COR-L47 (cell line): ENCODE measurements at regions not wholly inside any gene's neighbourhood (a gene's known extent, or its start where the extent isn't known, plus 50 kb on each side); places are given as distances from the start of the nearest gene placed in this dataset.
"Not testable (repeated sequence)": the region's sequence is repeated elsewhere in the genome, so short reads cannot be mapped to it uniquely, and the experiment has no call there.

Experiments
- DNase-seq: peaks from one replicate; lab custom pipeline; 2025; lab: John Stamatoyannopoulos, UW

GRCh38 chr11:122022646-122023045 is 93.4 kb downstream of the BLID start:
- no peak for DNase-seq

- DNase-seq = no peak
Measured at GRCh38 chr11:122020902-122021301, 95.1 kb downstream of the BLID start.

- DNase-seq = no peak
Measured at GRCh38 chr11:122019908-122020694, 95.9 kb downstream of the BLID start.

GRCh38 chr11:122007601-122008071 is 108.4 kb downstream of the BLID start:
- DNase-seq = no peak

- DNase-seq = no peak
Measured at GRCh38 chr11:122004446-122004845, 111.6 kb downstream of the BLID start.

GRCh38 chr11:122002926-122003325 is 113.1 kb downstream of the BLID start:
- no peak for DNase-seq

GRCh38 chr11:122002047-122002446 is 114.0 kb downstream of the BLID start:
- DNase-seq = no peak

GRCh38 chr11:121999651-122000050 is 116.4 kb downstream of the BLID start:
- no peak for DNase-seq

GRCh38 chr11:121996574-121996973 is 119.4 kb downstream of the BLID start:
- DNase-seq = no peak

- DNase-seq = no peak
Measured at GRCh38 chr11:121983901-121984300, 132.1 kb downstream of the BLID start.

- DNase-seq = not testable (repeated sequence)
Measured at GRCh38 chr11:121977914-121978313, 138.1 kb downstream of the BLID start.

- DNase-seq = no peak
Measured at GRCh38 chr11:121968638-121969037, 147.4 kb downstream of the BLID start.

GRCh38 chr11:121967131-121967704 is 148.8 kb downstream of the BLID start:
- DNase-seq = no peak

GRCh38 chr11:121965330-121965729 is 150.7 kb downstream of the BLID start:
- DNase-seq = no peak

- DNase-seq = no peak
Measured at GRCh38 chr11:121964591-121964990, 151.4 kb downstream of the BLID start.

GRCh38 chr11:121963846-121964245 is 152.2 kb downstream of the BLID start:
- DNase-seq = not testable (repeated sequence)

- DNase-seq = no peak
Measured at GRCh38 chr11:121961321-121961801, 154.7 kb downstream of the BLID start.

- no peak for DNase-seq
Measured at GRCh38 chr11:121958971-121959325, 157.1 kb downstream of the BLID start.

GRCh38 chr11:121958323-121958970 is 157.6 kb downstream of the BLID start:
- no peak for DNase-seq

- no peak for DNase-seq
Measured at GRCh38 chr11:121953122-121953521, 162.9 kb downstream of the BLID start.

GRCh38 chr11:121950160-121950559 is 165.9 kb downstream of the BLID start:
- DNase-seq = no peak

GRCh38 chr11:121946514-121946913 is 169.5 kb downstream of the BLID start:
- DNase-seq = no peak
